Sigmoid colon (tissue), 4 donors: ENCODE measurements at regions not wholly inside any gene's neighbourhood (a gene's known extent, or its start where the extent isn't known, plus 50 kb on each side); places are given as distances from the start of the nearest gene placed in this dataset.

Experiments
- CTCF ChIP-seq, 4 experiments: fragments of 450-650 bp in 3 of 4; fragments of 200-600 bp in 1 of 4; IDR thresholded peaks; one replicate each; pipeline ENCODE4 v1.5.1; 2016 to 2019; ENCODE audit warnings: antibody characterized with exemption in 4 of 4, mild to moderate bottlenecking in 3 of 4, moderate library complexity in 2 of 4
- POLR2A ChIP-seq, 2 donors: fragments of 450-650 bp; IDR thresholded peaks; one replicate each; pipeline ENCODE4 v1.6.1; 2016; ENCODE audit warnings: antibody characterized with exemption in 2 of 2, mild to moderate bottlenecking in 2 of 2, moderate library complexity in 2 of 2
- POLR2AphosphoS5 ChIP-seq, 4 donors: sonication (generic); formaldehyde crosslinking; IDR thresholded peaks; one replicate each; pipeline ENCODE4 v1.6.1; 2017; ENCODE audit warnings: antibody characterized with exemption in 4 of 4

- no peak for TF ChIP-seq CTCF (IDR thresholded peaks at IDR 0.05)
- TF ChIP-seq POLR2A (IDR thresholded peaks at IDR 0.05), result no peak
- TF ChIP-seq POLR2AphosphoS5 (IDR thresholded peaks at IDR 0.05), result no peak
These were observed 2423.5 kb upstream of the RAG2 start for GRCh38 chr11:39021539-39021938.
